Epithelial cell of proximal tubule (primary cell): ENCODE measurements at regions not wholly inside any gene's neighbourhood (a gene's known extent, or its start where the extent isn't known, plus 50 kb on each side); places are given as distances from the start of the nearest gene placed in this dataset.
"Not testable (repeated sequence)": the region's sequence is repeated elsewhere in the genome, so short reads cannot be mapped to it uniquely, and the experiment has no call there.

Source experiments
- DNase-seq: peaks from one replicate; pipeline ENCODE4 v3.0.0-alpha.2; 2011; ENCODE audit warnings: low read depth
- H3K4me3 ChIP-seq: 2 replicates; pipeline ENCODE4 v1.5.1; 2011; ENCODE audit warnings: low read depth, mild to moderate bottlenecking, low read length
- CTCF ChIP-seq: conservative IDR thresholded peaks from 2 replicates; pipeline ENCODE4 v1.5.1; 2012; ENCODE audit warnings: low read depth, mild to moderate bottlenecking, low read length

DNA sequence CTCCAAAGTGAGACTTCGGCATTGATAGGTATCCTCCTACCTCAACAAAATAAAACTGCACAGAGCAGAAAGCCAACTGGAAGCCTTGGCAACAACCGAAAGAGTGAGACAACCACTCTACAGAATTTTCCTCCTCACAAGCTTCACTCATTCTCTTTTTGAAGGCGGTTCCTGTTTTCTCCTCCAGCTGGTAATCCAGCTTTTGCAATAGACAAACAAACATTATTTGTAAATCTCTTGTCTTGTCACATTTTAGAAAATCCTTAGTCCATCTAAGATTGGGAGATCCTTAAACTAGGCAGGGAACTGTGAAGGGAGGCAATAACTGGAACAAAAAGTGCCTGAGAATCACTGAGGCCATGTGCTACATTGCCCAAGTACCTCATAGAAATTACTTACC is 332.4 kb downstream of the BCL11A start:
- no peak for DNase-seq
- TF ChIP-seq CTCF, result no peak
- no peak overlapping the region for H3K4me3 ChIP-seq

DNA sequence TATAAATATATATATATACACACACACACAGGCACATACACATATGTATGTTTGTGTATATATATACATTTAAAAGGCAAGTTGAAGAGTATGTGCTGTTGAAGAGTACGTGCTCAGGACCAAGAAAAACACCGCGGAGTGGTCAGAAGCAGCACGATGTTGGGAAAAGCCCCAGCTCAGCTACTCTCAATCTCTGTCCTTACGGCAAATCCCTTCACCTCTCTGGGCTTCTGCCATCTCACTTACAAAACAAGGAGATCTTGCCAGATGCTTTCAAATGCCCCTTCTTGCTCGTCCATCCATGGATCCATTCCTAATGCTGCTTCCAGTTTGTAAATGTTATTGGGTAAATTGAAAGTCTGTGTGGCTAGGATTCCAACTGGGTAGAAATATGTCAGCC is 333.9 kb downstream of the BCL11A start:
- no peak for TF ChIP-seq CTCF
- no peak overlapping the region for H3K4me3 ChIP-seq
- DNase-seq, result no peak

- no peak overlapping the region for H3K4me3 ChIP-seq
- no peak for TF ChIP-seq CTCF
- DNase-seq, result no peak
Measured at GRCh38 chr2:60216452-60216995, 336.9 kb downstream of the BCL11A start.

DNA sequence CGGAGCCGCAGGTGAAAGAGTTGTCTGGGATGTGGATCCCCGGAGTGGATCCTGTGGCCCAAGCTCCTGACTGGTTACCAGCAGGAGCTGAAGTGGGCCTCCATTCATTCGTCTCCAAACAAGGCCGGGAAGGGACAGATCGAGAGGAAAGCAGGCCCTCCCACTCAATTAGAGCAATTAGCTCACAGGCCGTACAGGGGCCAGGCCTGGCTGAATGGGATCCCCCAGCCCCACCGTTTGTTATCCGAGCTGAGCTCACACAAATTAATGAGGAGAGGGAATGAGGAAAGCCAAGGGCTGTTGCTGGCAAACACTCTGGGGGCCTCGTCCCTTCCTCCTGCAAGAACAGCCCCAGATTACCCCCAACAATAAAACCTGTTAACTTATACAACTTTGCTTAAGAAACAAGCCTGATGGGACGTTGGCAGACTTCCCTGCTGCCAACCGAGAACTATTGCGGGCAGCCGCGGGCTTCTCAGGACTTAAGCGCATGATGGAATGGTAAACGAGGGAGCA is 338.0 kb downstream of the BCL11A start:
- TF ChIP-seq CTCF, result no peak
- no peak for DNase-seq
- H3K4me3 ChIP-seq, result no peak overlapping the region

DNA sequence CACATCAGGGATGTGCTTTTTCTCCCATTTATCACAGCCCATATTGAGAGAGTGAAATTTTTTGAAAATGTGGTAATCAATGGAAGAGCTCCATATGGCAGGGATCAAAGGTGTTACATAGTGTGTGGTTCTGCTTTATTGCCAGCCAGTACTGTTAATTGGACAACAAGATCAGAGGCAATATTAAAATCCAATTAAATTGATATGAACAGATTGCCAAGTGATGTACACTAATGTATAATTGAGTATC is 338.9 kb downstream of the BCL11A start:
- no peak for TF ChIP-seq CTCF
- H3K4me3 ChIP-seq, result no peak overlapping the region
- no peak for DNase-seq

DNA sequence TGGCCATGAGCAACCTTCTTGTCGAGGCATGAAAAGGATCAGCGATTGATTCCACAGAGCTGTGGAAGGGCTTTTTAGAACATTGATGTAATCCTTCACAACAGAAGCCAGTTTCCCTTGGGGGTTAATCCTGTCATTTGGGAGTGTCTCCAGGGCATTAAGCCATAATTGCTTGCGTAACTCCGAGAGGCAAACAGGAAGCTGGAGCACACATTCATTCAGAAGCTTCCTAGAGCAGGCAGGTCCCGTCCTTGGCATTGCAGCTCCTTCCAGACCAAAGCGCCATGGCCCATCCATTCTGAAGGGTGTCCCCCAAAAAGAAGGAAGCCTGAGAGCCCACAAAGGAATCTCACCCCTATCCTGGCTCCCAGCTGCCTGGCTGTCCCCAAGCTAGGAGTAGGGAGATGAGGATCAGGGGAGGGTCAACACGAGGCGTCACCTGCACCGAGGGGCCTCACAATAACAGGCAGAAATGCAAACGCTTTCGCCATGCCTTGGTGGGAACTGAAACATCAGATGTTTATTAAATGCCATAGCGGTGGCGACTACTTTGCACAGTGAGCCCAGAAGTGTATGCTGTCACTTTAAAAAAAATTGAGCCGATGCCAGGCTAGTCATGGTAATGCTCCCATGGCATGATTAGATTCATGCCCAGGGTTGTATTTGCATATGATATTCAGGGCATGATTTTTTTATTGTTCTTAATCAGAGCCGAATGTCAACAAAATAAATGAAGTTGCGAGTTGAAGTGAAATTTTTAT is 339.4 kb downstream of the BCL11A start:
- no peak for TF ChIP-seq CTCF
- H3K4me3 ChIP-seq, result no peak overlapping the region
- no peak for DNase-seq

DNA sequence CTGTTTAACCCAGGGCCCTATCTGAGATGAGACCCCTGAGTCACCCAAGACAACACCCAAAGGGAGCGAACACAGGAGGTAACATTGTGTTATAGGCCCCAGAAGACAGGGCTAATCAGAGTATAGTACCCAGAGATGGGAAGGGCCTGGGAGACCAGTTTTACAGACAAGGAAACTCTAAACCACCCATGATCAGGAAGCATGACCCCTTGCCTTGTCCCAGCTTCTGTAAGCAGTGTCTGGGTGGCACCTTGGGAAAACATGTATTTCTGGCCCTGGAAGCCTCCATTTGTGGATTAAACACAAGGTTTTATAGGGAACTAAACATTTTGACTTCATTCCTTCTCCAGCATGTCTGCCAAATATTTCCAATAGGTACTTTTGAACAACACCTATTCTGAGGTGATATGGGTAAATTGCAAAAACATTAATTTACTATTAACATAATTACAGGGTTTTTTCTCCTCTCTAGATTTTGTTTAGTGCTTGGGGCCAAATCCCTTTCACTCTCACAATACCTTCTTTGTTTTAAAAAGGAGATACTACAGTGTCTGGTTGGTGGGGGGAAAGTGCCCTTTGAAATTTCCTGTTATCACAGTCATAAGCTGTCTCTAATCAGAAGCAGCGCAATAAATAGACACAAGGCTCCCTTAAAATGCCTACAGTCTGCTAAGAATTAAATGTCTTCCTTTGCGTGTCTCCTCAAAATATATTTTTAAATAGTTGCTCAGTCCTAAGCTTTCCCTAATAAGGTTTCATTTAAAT is 341.1 kb downstream of the BCL11A start:
- no peak for TF ChIP-seq CTCF
- no peak overlapping the region for H3K4me3 ChIP-seq
- no peak for DNase-seq

DNA sequence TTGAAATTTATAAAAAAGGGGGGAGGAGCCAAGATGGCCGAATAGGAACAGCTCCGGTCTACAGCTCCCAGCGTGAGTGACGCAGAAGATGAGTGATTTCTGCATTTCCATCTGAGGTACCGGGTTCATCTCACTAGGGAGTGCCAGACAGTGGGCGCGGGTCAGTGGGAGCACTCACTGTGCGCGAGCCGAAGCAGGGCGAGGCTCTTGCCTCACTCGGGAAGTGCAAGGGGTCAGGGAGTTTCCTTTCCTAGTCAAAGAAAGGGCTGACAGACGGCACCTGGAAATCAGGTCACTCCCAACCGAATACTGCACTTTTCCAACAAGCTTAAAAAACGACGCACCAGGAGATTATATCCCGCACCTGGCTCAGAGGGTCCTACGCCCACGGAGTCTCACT is 364.4 kb downstream of the BCL11A start:
- H3K4me3 ChIP-seq, DNase-seq: not testable (repeated sequence)
